ENCODE measurements at regions not wholly inside any gene's neighbourhood (a gene's known extent, or its start where the extent isn't known, plus 50 kb on each side); places are given as distances from the start of the nearest gene placed in this dataset.

GRCh38 chr11:97996762-97997161, 1024.0 kb upstream of the CNTN5 start:
- no peaks in the 10 kb centered on the region for H3K9me3 ChIP-seq
- no peak overlapping the region for H3K4me3 ChIP-seq
- H3K4me1 ChIP-seq: no peaks in the 10 kb centered on the region
- DNase-seq (no peak), ATAC-seq (no peak)
- no peaks in the 10 kb centered on the region for H3K27me3 ChIP-seq (ENCODE audit: low read depth)
- no peak overlapping the region for H3K27ac ChIP-seq
- no peaks in the 10 kb centered on the region for H3K36me3 ChIP-seq
- TF ChIP-seq CTCF (IDR thresholded peaks at IDR 0.05): no peak
- intact Hi-C loops (cut with DNase I): no loop called here

GRCh38 chr11:98003606-98004371, 1017.0 kb upstream of the CNTN5 start:
- Histone ChIP-seq H3K4me1 (no peaks in the 10 kb centered on the region), H3K27ac (no peak overlapping the region), H3K4me3 (no peak overlapping the region), H3K9me3 (no peaks in the 10 kb centered on the region), H3K36me3 (no peaks in the 10 kb centered on the region), H3K27me3 (ENCODE audit: low read depth) (no peaks in the 10 kb centered on the region)
- no peak for DNase-seq
- intact Hi-C loops (cut with DNase I): no loop called here
- ATAC-seq: no peak
- TF ChIP-seq CTCF (IDR thresholded peaks at IDR 0.05): no peak

- ATAC-seq: no peak
- no peaks in the 10 kb centered on the region for H3K36me3 ChIP-seq
Measured at GRCh38 chr11:98007072-98007471, 1013.7 kb upstream of the CNTN5 start.

GRCh38 chr11:98027652-98028051, 993.1 kb upstream of the CNTN5 start:
- peaks cover 2% of the 10 kb centered on the region for H3K9me3 ChIP-seq
- no peak overlapping the region for H3K4me3 ChIP-seq
- no peak overlapping the region for H3K27ac ChIP-seq
- intact Hi-C loops (cut with DNase I): no loop called here
- ATAC-seq (no peak), DNase-seq (no peak)
- H3K36me3 ChIP-seq: no peaks in the 10 kb centered on the region
- H3K27me3 ChIP-seq (ENCODE audit: low read depth): no peaks in the 10 kb centered on the region
- no peak for TF ChIP-seq CTCF (IDR thresholded peaks at IDR 0.05)
- no peaks in the 10 kb centered on the region for H3K4me1 ChIP-seq

More at GRCh38 chr11:98007072-98007471, 1013.7 kb upstream of the CNTN5 start:
- H3K27ac ChIP-seq: no peak overlapping the region
- TF ChIP-seq CTCF (IDR thresholded peaks at IDR 0.05): no peak
- no peaks in the 10 kb centered on the region for H3K4me1 ChIP-seq
- intact Hi-C loops (cut with DNase I): no loop called here
- no peaks in the 10 kb centered on the region for H3K27me3 ChIP-seq (ENCODE audit: low read depth)
- H3K4me3 ChIP-seq: no peak overlapping the region
- DNase-seq: no peak
- H3K9me3 ChIP-seq: no peaks in the 10 kb centered on the region

- no peak overlapping the region for H3K4me3 ChIP-seq
- H3K27ac ChIP-seq: no peak overlapping the region
- no peaks in the 10 kb centered on the region for H3K36me3 ChIP-seq
- no peaks in the 10 kb centered on the region for H3K27me3 ChIP-seq (ENCODE audit: low read depth)
- TF ChIP-seq CTCF (IDR thresholded peaks at IDR 0.05): no peak
- intact Hi-C loops (cut with DNase I): no loop called here
- no peaks in the 10 kb centered on the region for H3K4me1 ChIP-seq
- DNase-seq (no peak), ATAC-seq (no peak)
- H3K9me3 ChIP-seq: peaks cover 4% of the 10 kb centered on the region
Measured at GRCh38 chr11:98029832-98030231, 990.9 kb upstream of the CNTN5 start.
